ENCODE measurements at regions not wholly inside any gene's neighbourhood (a gene's known extent, or its start where the extent isn't known, plus 50 kb on each side); places are given as distances from the start of the nearest gene placed in this dataset.

- Mint-ChIP-seq H3K27me3 (no peaks in the 10 kb centered on the region), H3K36me3 (ENCODE audit: low read depth) (no peaks in the 10 kb centered on the region), H3K9me3 (peaks cover 5% of the 10 kb centered on the region), H3K27ac (no peak overlapping the region), H3K4me3 (no peak overlapping the region), H3K4me1 (ENCODE audit: low read depth) (no peaks in the 10 kb centered on the region)
- POLR2A ChIA-PET = no interaction called here
- Histone ChIP-seq H3K27me3 (ENCODE audit: control insufficient read depth in 1 of 2, insufficient read depth in 2 of 2, low read length in 2 of 2) (no peaks in the 10 kb centered on the region), H3K4me3 (ENCODE audit: low read length) (no peak overlapping the region), H3K4me1 (ENCODE audit: insufficient read depth, low read length) (no peaks in the 10 kb centered on the region), H3K36me3 (ENCODE audit: insufficient read depth, low read length) (no peaks in the 10 kb centered on the region), H3K9me3 (ENCODE audit: control insufficient read depth in 1 of 2, insufficient read depth in 1 of 2, low read length in 2 of 2) (no peaks in the 10 kb centered on the region), H3K27ac (ENCODE audit: low read depth in 1 of 2, low read length in 2 of 2) (no peak overlapping the region)
- CTCF ChIA-PET = no interaction called here
- ATAC-seq (ENCODE audit: poor library complexity) = no peak
- DNase-seq = no peak
- intact Hi-C loops (cut with DNase I, micrococcal nuclease) = no loop called here
- no peak for TF ChIP-seq CTCF (IDR thresholded peaks at IDR 0.05)
Observed at GRCh38 chr2:83534416-83534815, 924.7 kb downstream of the SUCLG1 start.

GRCh38 chr2:83531206-83531826, 927.8 kb downstream of the SUCLG1 start:
- H3K4me1 Mint-ChIP-seq (ENCODE audit: low read depth) = no peaks in the 10 kb centered on the region
- ATAC-seq (ENCODE audit: poor library complexity) = no peak
- CTCF ChIA-PET = no interaction called here

GRCh38 chr2:83528767-83529166, 930.3 kb downstream of the SUCLG1 start:
- H3K9me3 Mint-ChIP-seq = no peaks in the 10 kb centered on the region
- CTCF ChIA-PET = no interaction called here
- H3K4me1 ChIP-seq (ENCODE audit: insufficient read depth, low read length) = no peaks in the 10 kb centered on the region
- H3K27ac ChIP-seq (ENCODE audit: low read depth in 1 of 2, low read length in 2 of 2) = no peak overlapping the region
- DNase-seq (no peak), ATAC-seq (ENCODE audit: poor library complexity) (no peak)
- no peak overlapping the region for H3K4me3 ChIP-seq (ENCODE audit: low read length)
- no peaks in the 10 kb centered on the region for H3K9me3 ChIP-seq (ENCODE audit: control insufficient read depth in 1 of 2, insufficient read depth in 1 of 2, low read length in 2 of 2)
- no peaks in the 10 kb centered on the region for H3K27me3 Mint-ChIP-seq
- POLR2A ChIA-PET = no interaction called here
- H3K27ac Mint-ChIP-seq = no peak overlapping the region
- no peaks in the 10 kb centered on the region for H3K27me3 ChIP-seq (ENCODE audit: control insufficient read depth in 1 of 2, insufficient read depth in 2 of 2, low read length in 2 of 2)
- no peaks in the 10 kb centered on the region for H3K4me1 Mint-ChIP-seq (ENCODE audit: low read depth)
- intact Hi-C loops (cut with DNase I, micrococcal nuclease) = no loop called here
- no peak overlapping the region for H3K4me3 Mint-ChIP-seq
- no peak for TF ChIP-seq CTCF (IDR thresholded peaks at IDR 0.05)
- no peaks in the 10 kb centered on the region for H3K36me3 Mint-ChIP-seq (ENCODE audit: low read depth)
- H3K36me3 ChIP-seq (ENCODE audit: insufficient read depth, low read length) = no peaks in the 10 kb centered on the region

More at GRCh38 chr2:83531206-83531826, 927.8 kb downstream of the SUCLG1 start:
- POLR2A ChIA-PET = no interaction called here
- no peak overlapping the region for H3K4me3 Mint-ChIP-seq
- intact Hi-C loops (cut with DNase I, micrococcal nuclease) = no loop called here
- H3K27ac Mint-ChIP-seq = no peak overlapping the region
- Histone ChIP-seq H3K9me3 (ENCODE audit: control insufficient read depth in 1 of 2, insufficient read depth in 1 of 2, low read length in 2 of 2) (no peaks in the 10 kb centered on the region), H3K4me1 (ENCODE audit: insufficient read depth, low read length) (no peaks in the 10 kb centered on the region), H3K27ac (ENCODE audit: low read depth in 1 of 2, low read length in 2 of 2) (no peak overlapping the region), H3K36me3 (ENCODE audit: insufficient read depth, low read length) (no peaks in the 10 kb centered on the region), H3K4me3 (ENCODE audit: low read length) (no peak overlapping the region), H3K27me3 (ENCODE audit: control insufficient read depth in 1 of 2, insufficient read depth in 2 of 2, low read length in 2 of 2) (no peaks in the 10 kb centered on the region)
- TF ChIP-seq CTCF (IDR thresholded peaks at IDR 0.05) = no peak
- H3K27me3 Mint-ChIP-seq = no peaks in the 10 kb centered on the region
- H3K9me3 Mint-ChIP-seq = no peaks in the 10 kb centered on the region
- no peaks in the 10 kb centered on the region for H3K36me3 Mint-ChIP-seq (ENCODE audit: low read depth)
- no peak for DNase-seq
